ENCODE measurements at regions not wholly inside any gene's neighbourhood (a gene's known extent, or its start where the extent isn't known, plus 50 kb on each side); places are given as distances from the start of the nearest gene placed in this dataset.
A peak's percentile ranks its signal among the peaks of the same experiment; 100 is the strongest.

DNA sequence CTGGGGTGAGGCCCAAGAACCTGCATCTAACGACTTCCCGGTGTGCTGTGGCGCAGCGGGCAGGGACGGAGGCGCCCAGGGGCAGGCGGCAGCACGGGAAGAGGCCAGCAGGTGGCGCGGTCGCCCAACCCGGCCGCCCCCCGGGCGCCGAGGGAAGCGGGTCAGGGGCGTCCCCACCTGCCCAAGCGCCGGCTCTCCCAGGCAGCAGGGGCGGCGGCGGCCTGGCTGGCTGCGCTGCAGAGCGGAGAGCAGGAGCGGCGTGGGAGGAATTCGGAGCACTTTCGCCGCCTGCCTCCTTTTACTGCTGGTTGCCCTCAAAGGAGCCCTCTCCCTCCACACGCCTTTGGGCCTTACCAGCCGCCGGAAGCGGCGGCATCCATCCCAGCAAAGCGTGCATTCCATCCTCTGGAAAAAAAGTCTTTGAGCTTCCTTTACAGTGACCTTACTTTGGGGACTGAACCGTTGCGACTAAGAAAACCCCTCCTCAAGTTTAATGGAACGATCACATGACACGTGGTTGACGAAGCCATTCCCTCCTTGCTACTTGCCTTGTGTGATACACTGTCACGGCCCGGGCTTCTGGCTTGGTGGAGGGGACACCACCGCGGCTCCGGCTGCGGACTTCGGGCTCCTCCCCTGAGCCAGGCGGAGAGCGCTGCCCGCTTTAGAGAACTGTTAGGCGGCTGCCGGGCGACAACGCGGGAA, 106.8 kb upstream of the CLMP start:
- H3K4me3 ChIP-seq (ENCODE audit: low read depth, low read length), result peak overlapping the region; percentile 62
- peak overlapping the region; percentile 25 for H2BK12ac ChIP-seq (ENCODE audit: low read length)
- H4K8ac ChIP-seq (ENCODE audit: low read depth, low read length), result no peak overlapping the region
- H4K12ac ChIP-seq (ENCODE audit: low read depth, low read length), result no peak overlapping the region
- WGBS (ENCODE audit: extremely low coverage, insufficient coverage, insufficient read length), result no CpG with 5 or more reads among the region's 56 CpGs
- no peak overlapping the region for H2BK120ac ChIP-seq (ENCODE audit: insufficient read depth, low read length, poor library complexity)
- no peak overlapping the region for H3K18ac ChIP-seq (ENCODE audit: low read length)
- no peaks in the 10 kb centered on the region for H3K79me2 ChIP-seq (ENCODE audit: control insufficient read depth, insufficient read depth, low read length, poor library complexity)
- DNase-seq, result peak; percentile 68 to 85
- no peaks in the 10 kb centered on the region for H3K36me3 ChIP-seq (ENCODE audit: control insufficient read depth in 1 of 2, insufficient read depth in 2 of 2, low read length in 2 of 2)
- no peak overlapping the region for H2AK5ac ChIP-seq (ENCODE audit: low read length)
- no peak overlapping the region for H3K14ac ChIP-seq (ENCODE audit: low read length)
- no peak overlapping the region for H2BK5ac ChIP-seq (ENCODE audit: low read depth, low read length, poor library complexity)
- no peaks in the 10 kb centered on the region for H3K27me3 ChIP-seq (ENCODE audit: insufficient read depth, low read length)
- H3K4me2 ChIP-seq (ENCODE audit: low read length), result peak overlapping the region; percentile 70
- H3K4me1 ChIP-seq (ENCODE audit: control insufficient read depth in 1 of 2, insufficient read depth in 2 of 2, low read length in 2 of 2), result peaks cover 4 to 8% of the 10 kb centered on the region in 2 experiments
- no peaks in the 10 kb centered on the region for H3K79me1 ChIP-seq (ENCODE audit: low read length)
- H3K27ac ChIP-seq (ENCODE audit: low read depth, low read length), result no peak overlapping the region
- peak overlapping the region; percentile 25 for H4K91ac ChIP-seq (ENCODE audit: low read depth, low read length)
- peaks cover 1% of the 10 kb centered on the region for H3K9me3 ChIP-seq (ENCODE audit: insufficient read depth, low read depth, low read length)
- H2AFZ ChIP-seq (ENCODE audit: insufficient read depth, low read length, poor library complexity), result peak overlapping the region; percentile 50
- H3K23ac ChIP-seq (ENCODE audit: low read length), result no peak overlapping the region
- peak overlapping the region; percentile 30 for H3K9ac ChIP-seq (ENCODE audit: low read length)
- H3K4ac ChIP-seq (ENCODE audit: low read depth, low read length), result no peak overlapping the region

DNA sequence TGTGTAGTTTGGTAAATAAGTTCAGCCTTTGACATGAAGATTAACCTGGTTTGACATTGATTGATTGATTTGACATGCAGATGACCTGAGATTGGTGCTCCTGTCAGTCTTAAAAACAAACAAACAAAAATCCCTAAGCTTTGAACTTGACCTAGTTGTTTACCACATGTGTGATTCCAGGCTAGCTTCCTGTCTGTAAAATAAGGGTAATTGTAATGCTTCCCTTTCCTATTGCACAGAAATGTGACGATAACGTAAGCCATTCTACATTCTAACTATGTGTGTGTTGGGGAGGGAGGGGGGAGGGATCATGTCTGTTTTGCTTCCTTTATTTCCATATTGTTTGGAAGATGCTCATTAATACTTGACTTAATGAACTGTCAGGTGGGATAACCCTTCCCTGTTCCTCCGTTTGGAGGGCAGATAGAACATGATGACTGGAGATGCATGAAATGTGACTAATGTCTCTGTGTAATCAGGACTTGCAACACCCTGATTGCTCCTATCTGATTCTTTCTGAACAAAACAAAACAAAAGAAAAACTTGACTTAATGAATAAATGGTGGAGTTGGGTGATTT, 106.1 kb upstream of the CLMP start:
- H2BK12ac ChIP-seq (ENCODE audit: low read length), result no peak overlapping the region
- no peak overlapping the region for H2BK5ac ChIP-seq (ENCODE audit: low read depth, low read length, poor library complexity)
- peaks cover 1% of the 10 kb centered on the region for H3K9me3 ChIP-seq (ENCODE audit: insufficient read depth, low read depth, low read length)
- no peak overlapping the region for H4K91ac ChIP-seq (ENCODE audit: low read depth, low read length)
- peaks cover 4 to 8% of the 10 kb centered on the region in 2 experiments for H3K4me1 ChIP-seq (ENCODE audit: control insufficient read depth in 1 of 2, insufficient read depth in 2 of 2, low read length in 2 of 2)
- H3K14ac ChIP-seq (ENCODE audit: low read length), result no peak overlapping the region
- no peak overlapping the region for H3K4me3 ChIP-seq (ENCODE audit: low read depth, low read length)
- no peak overlapping the region for H4K12ac ChIP-seq (ENCODE audit: low read depth, low read length)
- no peaks in the 10 kb centered on the region for H3K79me1 ChIP-seq (ENCODE audit: low read length)
- no peak overlapping the region for H3K23ac ChIP-seq (ENCODE audit: low read length)
- no peak overlapping the region for H2BK120ac ChIP-seq (ENCODE audit: insufficient read depth, low read length, poor library complexity)
- H3K36me3 ChIP-seq (ENCODE audit: control insufficient read depth in 1 of 2, insufficient read depth in 2 of 2, low read length in 2 of 2), result no peaks in the 10 kb centered on the region
- no peak overlapping the region for H3K18ac ChIP-seq (ENCODE audit: low read length)
- H3K4me2 ChIP-seq (ENCODE audit: low read length), result peak overlapping the region; percentile 70
- WGBS (ENCODE audit: extremely low coverage, insufficient coverage, insufficient read length), result no CpG with 5 or more reads among the region's 3 CpGs
- no peaks in the 10 kb centered on the region for H3K27me3 ChIP-seq (ENCODE audit: insufficient read depth, low read length)
- DNase-seq, result peak in 1 of 2 donors; percentile 74
- no peak overlapping the region for H2AFZ ChIP-seq (ENCODE audit: insufficient read depth, low read length, poor library complexity)
- H3K27ac ChIP-seq (ENCODE audit: low read depth, low read length), result no peak overlapping the region
- no peak overlapping the region for H4K8ac ChIP-seq (ENCODE audit: low read depth, low read length)
- H3K4ac ChIP-seq (ENCODE audit: low read depth, low read length), result no peak overlapping the region
- H3K79me2 ChIP-seq (ENCODE audit: control insufficient read depth, insufficient read depth, low read length, poor library complexity), result no peaks in the 10 kb centered on the region
- no peak overlapping the region for H3K9ac ChIP-seq (ENCODE audit: low read length)
- no peak overlapping the region for H2AK5ac ChIP-seq (ENCODE audit: low read length)

DNA sequence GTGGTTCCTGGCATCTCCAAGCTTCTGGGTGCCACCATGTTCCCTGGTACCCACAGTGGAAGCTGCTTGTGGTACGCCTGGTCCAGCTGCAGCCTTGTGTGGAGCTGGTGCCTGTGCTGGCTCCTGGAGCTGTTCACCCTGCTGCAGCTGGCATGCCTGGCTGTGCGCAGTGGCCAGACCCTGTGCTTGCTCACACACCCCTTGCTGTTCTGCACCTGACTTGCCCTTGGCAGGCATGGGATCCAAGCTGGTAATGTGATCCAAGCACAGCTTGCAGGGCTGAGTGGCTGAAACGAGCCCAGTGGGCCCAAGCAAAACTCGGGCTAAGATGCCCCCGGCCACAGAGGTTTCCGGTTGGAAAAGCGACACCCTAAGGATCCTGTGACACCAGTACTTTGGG, 104.7 kb upstream of the CLMP start:
- H2AK5ac ChIP-seq (ENCODE audit: low read length), result no peak overlapping the region
- H3K23ac ChIP-seq (ENCODE audit: low read length), result no peak overlapping the region
- H3K27me3 ChIP-seq (ENCODE audit: insufficient read depth, low read length), result no peaks in the 10 kb centered on the region
- H3K9ac ChIP-seq (ENCODE audit: low read length), result no peak overlapping the region
- no peak for DNase-seq
- H2BK5ac ChIP-seq (ENCODE audit: low read depth, low read length, poor library complexity), result no peak overlapping the region
- peaks cover 4 to 8% of the 10 kb centered on the region in 2 experiments for H3K4me1 ChIP-seq (ENCODE audit: control insufficient read depth in 1 of 2, insufficient read depth in 2 of 2, low read length in 2 of 2)
- H3K79me1 ChIP-seq (ENCODE audit: low read length), result no peaks in the 10 kb centered on the region
- no peak overlapping the region for H2AFZ ChIP-seq (ENCODE audit: insufficient read depth, low read length, poor library complexity)
- H2BK12ac ChIP-seq (ENCODE audit: low read length), result no peak overlapping the region
- H3K4me3 ChIP-seq (ENCODE audit: low read depth, low read length), result no peak overlapping the region
- H3K9me3 ChIP-seq (ENCODE audit: insufficient read depth, low read depth, low read length), result peaks cover 1% of the 10 kb centered on the region
- H3K4me2 ChIP-seq (ENCODE audit: low read length), result no peak overlapping the region
- H4K91ac ChIP-seq (ENCODE audit: low read depth, low read length), result no peak overlapping the region
- no peaks in the 10 kb centered on the region for H3K79me2 ChIP-seq (ENCODE audit: control insufficient read depth, insufficient read depth, low read length, poor library complexity)
- H3K14ac ChIP-seq (ENCODE audit: low read length), result no peak overlapping the region
- WGBS (ENCODE audit: extremely low coverage, insufficient coverage, insufficient read length), result no CpG with 5 or more reads among the region's 7 CpGs
- no peaks in the 10 kb centered on the region for H3K36me3 ChIP-seq (ENCODE audit: control insufficient read depth in 1 of 2, insufficient read depth in 2 of 2, low read length in 2 of 2)
- H3K27ac ChIP-seq (ENCODE audit: low read depth, low read length), result no peak overlapping the region
- H4K8ac ChIP-seq (ENCODE audit: low read depth, low read length), result no peak overlapping the region
- H3K18ac ChIP-seq (ENCODE audit: low read length), result no peak overlapping the region
- H4K12ac ChIP-seq (ENCODE audit: low read depth, low read length), result no peak overlapping the region
- no peak overlapping the region for H3K4ac ChIP-seq (ENCODE audit: low read depth, low read length)
- no peak overlapping the region for H2BK120ac ChIP-seq (ENCODE audit: insufficient read depth, low read length, poor library complexity)

DNA sequence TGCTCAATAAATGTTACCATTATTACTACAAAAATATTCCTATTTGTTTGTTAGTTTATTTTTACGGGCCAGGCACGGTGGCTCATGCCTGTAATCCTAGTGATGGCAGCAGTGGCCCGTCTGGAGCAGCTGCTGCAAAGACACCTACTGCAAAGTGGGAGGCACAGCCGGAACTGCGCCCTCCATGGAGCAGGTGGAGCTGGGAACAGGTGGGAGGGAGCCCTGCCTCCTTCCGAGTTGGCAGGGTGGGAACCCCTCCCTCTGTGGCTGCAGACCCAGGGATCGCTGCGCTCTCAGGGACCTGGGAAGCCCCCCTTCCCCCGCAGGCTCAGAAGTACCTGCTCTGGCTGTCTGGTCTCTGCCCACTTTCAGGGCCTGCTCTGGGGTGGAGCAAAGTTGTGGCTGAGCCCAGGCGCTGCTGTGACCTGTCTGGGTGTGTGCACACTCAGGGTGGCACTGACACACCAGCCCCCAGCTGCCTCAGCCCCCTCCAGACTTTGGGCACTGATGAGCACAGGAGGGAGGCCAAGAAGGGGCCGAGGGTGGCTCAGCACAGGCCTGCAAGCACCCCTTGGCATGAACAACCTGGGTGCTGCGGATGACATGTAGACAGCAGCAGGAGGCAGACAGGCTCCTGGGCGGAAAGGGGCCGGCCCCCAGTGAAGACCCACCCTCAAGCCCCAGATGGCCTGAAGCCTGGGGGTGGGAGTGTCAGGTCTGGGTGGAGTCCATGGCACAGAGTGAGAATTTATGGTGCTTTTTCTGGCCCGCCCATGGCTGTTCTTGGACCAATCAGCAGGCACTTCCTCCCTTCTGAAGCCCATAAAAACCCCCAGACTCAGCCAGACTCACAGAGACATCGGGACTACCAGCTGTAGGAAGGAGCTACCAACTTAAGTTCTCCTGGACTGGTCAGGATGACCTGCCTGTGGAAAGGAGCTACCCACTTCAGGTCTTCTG, 103.7 kb upstream of the CLMP start:
- no peak overlapping the region for H4K91ac ChIP-seq (ENCODE audit: low read depth, low read length)
- H2BK120ac ChIP-seq (ENCODE audit: insufficient read depth, low read length, poor library complexity), result no peak overlapping the region
- H4K12ac ChIP-seq (ENCODE audit: low read depth, low read length), result no peak overlapping the region
- H3K27ac ChIP-seq (ENCODE audit: low read depth, low read length), result no peak overlapping the region
- H3K9ac ChIP-seq (ENCODE audit: low read length), result no peak overlapping the region
- H3K27me3 ChIP-seq (ENCODE audit: insufficient read depth, low read length), result no peaks in the 10 kb centered on the region
- peaks cover 1% of the 10 kb centered on the region for H3K9me3 ChIP-seq (ENCODE audit: insufficient read depth, low read depth, low read length)
- WGBS (ENCODE audit: extremely low coverage, insufficient coverage, insufficient read length), result no CpG with 5 or more reads among the region's 16 CpGs
- H3K14ac ChIP-seq (ENCODE audit: low read length), result no peak overlapping the region
- no peaks in the 10 kb centered on the region for H3K36me3 ChIP-seq (ENCODE audit: control insufficient read depth in 1 of 2, insufficient read depth in 2 of 2, low read length in 2 of 2)
- no peak overlapping the region for H2BK12ac ChIP-seq (ENCODE audit: low read length)
- H3K23ac ChIP-seq (ENCODE audit: low read length), result no peak overlapping the region
- no peak overlapping the region for H3K4me3 ChIP-seq (ENCODE audit: low read depth, low read length)
- no peak overlapping the region for H3K4ac ChIP-seq (ENCODE audit: low read depth, low read length)
- peaks cover 4 to 8% of the 10 kb centered on the region in 2 experiments for H3K4me1 ChIP-seq (ENCODE audit: control insufficient read depth in 1 of 2, insufficient read depth in 2 of 2, low read length in 2 of 2)
- H4K8ac ChIP-seq (ENCODE audit: low read depth, low read length), result no peak overlapping the region
- H3K18ac ChIP-seq (ENCODE audit: low read length), result no peak overlapping the region
- no peak for DNase-seq
- H2AK5ac ChIP-seq (ENCODE audit: low read length), result no peak overlapping the region
- H3K79me2 ChIP-seq (ENCODE audit: control insufficient read depth, insufficient read depth, low read length, poor library complexity), result no peaks in the 10 kb centered on the region
- no peak overlapping the region for H2BK5ac ChIP-seq (ENCODE audit: low read depth, low read length, poor library complexity)
- no peaks in the 10 kb centered on the region for H3K79me1 ChIP-seq (ENCODE audit: low read length)
- no peak overlapping the region for H2AFZ ChIP-seq (ENCODE audit: insufficient read depth, low read length, poor library complexity)
- no peak overlapping the region for H3K4me2 ChIP-seq (ENCODE audit: low read length)
